Suppressor macrophage treated with lipopolysaccharide for 1 hour (primary cell): ENCODE measurements at regions not wholly inside any gene's neighbourhood (a gene's known extent, or its start where the extent isn't known, plus 50 kb on each side); places are given as distances from the start of the nearest gene placed in this dataset.

ENCODE experiments used
- DNase-seq, 3 donors: peaks; one replicate each; pipeline ENCODE4 v3.0.0-alpha.2; 2020 to 2022

- DNase-seq = no peak
Measured at GRCh38 chr1:114219172-114219868, 65.7 kb upstream of the SYT6 start.

DNA sequence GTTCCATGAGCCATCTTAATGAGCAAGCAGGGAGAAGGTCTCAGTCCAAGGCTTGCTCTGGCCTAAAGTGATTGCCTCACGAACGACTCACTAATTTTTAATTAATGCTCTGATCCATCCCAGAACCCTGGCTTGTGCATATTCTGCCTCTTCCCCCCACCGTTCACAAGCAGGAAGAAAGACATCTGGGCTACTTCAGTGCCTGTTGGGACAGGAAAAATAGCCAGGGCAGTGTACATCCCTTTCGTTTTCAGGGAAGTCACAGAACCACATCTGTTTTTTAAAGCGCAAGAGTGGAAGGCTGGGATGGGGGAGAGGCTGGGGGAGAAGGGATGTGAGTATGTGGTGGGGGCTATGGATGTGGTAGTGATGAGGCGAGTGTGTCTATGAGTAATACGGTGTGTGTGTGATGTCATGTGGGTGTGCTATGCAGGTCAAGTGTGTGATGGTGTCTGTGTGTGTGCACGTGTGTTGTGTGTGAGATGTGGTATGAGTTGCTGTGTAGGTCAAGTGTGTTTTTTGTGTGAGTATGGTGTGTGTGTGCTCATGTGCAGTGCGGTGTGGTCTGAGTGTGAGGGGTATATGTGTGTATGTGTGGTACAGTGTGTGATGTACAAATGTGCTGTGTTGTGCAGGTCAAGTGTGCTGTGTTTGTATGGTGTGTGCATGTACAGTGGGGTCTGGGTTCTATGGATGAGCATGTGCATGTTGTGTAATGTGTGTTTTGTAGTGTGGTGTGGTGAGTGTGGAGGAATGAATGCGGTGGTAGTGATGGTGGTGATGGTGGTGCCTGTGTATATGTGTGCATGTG is 64.9 kb upstream of the SYT6 start:
- no peak for DNase-seq

- no peak for DNase-seq
Measured at GRCh38 chr1:114216431-114217173, 62.9 kb upstream of the SYT6 start.

DNA sequence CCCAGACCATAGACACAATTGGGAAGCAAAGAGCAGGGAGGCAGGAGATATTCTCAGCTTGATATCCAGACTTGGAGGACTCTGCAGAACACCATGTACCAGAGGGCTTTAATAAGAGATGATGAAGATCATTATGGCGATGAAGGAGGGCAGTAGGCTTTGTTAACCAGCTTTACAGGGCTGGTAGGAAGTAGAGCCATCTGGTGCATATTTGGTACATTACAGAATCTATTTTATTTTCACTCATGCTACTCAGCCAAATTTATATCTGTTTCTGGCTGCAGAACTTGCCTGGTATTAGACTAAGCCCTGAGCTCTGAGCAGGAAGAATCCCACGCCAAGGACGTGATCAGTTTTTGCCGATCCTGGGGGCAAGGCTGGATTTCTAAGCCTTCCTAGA is 61.8 kb upstream of the SYT6 start:
- DNase-seq = no peak

DNA sequence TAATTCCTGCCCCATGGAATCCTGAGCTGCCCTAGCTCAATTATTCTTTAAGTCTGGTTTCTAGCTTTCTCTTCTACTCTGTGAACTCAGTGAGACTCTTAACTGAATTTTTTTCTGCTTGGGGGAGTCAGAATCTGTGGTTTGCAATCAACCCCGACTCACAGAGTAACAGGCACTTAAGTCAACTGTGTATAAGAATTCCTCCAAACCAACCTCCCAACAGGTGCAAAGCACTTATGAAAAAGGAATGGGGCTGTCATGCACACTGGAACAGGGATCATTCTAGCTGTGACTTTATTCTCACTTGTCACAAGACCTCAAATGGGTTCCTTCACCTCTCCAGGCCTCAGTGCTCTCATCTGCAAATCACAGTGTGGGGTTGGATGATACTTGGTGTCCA is 60.3 kb upstream of the SYT6 start:
- no peak for DNase-seq

- DNase-seq = no peak
Measured at GRCh38 chr1:114209971-114210370, 56.3 kb upstream of the SYT6 start.

- peak; percentile 30 to 51 (median 37) for DNase-seq
Measured at GRCh38 chr1:114208714-114209113, 55.0 kb upstream of the SYT6 start.

DNA sequence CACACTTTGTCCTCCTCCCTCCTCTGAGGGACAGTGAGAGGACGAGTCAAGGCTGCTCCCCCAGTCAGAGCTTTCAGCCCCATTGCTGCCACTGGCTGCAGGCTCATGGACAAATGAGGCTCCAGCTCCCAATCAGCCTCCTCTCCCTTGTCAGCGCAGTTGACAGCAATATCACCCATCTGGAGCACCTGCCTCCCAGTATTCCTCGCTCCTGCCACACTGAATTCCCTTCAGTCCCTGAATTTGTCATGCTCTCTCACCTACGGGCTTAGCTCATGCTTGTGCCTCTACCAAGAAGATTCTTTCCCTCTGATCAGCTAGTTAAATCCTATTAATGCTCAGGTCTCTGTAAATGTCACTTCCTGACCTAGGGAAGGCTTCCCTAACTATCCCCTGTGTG is 54.4 kb upstream of the SYT6 start:
- no peak for DNase-seq

DNA sequence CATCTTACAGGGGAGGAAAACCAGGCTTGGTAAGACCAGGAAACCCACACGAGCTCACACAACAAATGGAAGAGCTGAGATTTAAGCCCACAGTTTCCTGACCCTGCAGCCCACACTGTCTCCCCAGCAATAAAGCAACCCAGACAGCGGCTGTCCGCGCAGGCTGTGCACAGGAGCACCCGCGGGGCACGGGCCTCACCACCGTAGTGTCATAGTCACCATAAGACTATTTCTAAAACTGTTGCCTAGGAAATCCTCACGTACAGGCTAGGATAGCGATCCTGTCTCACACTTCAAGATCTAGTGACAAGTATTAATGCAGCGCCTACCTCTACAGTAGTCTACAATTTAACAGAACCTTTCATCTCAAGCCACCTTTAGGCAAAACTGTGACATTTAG is 54.0 kb upstream of the SYT6 start:
- no peak for DNase-seq

DNA sequence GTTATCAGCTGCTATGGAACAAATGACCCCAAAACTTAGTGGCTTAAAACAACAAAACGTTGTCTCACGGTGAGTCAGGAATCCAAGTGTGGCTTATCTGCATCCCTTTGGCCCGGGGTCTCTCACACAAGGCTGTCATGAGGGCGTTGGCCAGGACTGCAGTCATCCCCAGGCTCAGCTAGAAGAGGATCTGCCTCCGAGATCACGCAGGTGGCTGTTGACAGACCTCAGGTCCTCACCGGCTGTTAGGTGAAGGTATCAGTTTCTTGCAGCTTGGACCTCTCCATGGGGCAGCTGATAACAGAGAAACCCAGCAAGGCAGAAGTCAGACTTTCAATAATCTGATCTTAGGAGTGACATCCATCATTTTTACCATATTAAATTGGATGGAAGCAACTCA is 52.7 kb upstream of the SYT6 start:
- DNase-seq = no peak

GRCh38 chr1:114203595-114204128 is 50.0 kb upstream of the SYT6 start:
- DNase-seq = no peak
